PFSK-1 (cell line): ENCODE measurements at regions not wholly inside any gene's neighbourhood (a gene's known extent, or its start where the extent isn't known, plus 50 kb on each side); places are given as distances from the start of the nearest gene placed in this dataset.

Source experiments
- FOXP2 ChIP-seq: optimal IDR thresholded peaks from 2 replicates; pipeline ENCODE3; 2011; ENCODE audit warnings: borderline replicate concordance, control low read depth, inconsistent platforms; ENCODE audit not compliant: insufficient read depth; ENCODE audit errors: extremely low read length, extremely low read depth
- POLR2AphosphoS5 ChIP-seq: IDR thresholded peaks from 2 replicates; pipeline ENCODE4 v1.6.1; 2012; ENCODE audit warnings: low read depth, mild to moderate bottlenecking, control low read depth, low read length, moderate library complexity
- SIN3A ChIP-seq: IDR thresholded peaks from 2 replicates; pipeline ENCODE4 v1.6.1; 2012; ENCODE audit warnings: mild to moderate bottlenecking, low read length, moderate library complexity, borderline replicate concordance; ENCODE audit not compliant: insufficient read depth
- TAF1 ChIP-seq: IDR thresholded peaks from 2 replicates; pipeline ENCODE4 v1.6.1; 2012; ENCODE audit warnings: low read length, control low read depth, borderline replicate concordance; ENCODE audit not compliant: insufficient read depth
- TF ChIP-seq, protein P1 (sequence below), 2 experiments: IDR thresholded peaks; 2 replicates each; pipeline versions ENCODE4 v1.6.1 to v1.8.0; 2011 to 2012; ENCODE audit warnings: low read depth in 2 of 2, low read length in 2 of 2, control low read depth in 1 of 2, inconsistent platforms in 1 of 2, mild to moderate bottlenecking in 1 of 2, moderate library complexity in 1 of 2; ENCODE audit not compliant: insufficient read depth in 1 of 2

DNA sequence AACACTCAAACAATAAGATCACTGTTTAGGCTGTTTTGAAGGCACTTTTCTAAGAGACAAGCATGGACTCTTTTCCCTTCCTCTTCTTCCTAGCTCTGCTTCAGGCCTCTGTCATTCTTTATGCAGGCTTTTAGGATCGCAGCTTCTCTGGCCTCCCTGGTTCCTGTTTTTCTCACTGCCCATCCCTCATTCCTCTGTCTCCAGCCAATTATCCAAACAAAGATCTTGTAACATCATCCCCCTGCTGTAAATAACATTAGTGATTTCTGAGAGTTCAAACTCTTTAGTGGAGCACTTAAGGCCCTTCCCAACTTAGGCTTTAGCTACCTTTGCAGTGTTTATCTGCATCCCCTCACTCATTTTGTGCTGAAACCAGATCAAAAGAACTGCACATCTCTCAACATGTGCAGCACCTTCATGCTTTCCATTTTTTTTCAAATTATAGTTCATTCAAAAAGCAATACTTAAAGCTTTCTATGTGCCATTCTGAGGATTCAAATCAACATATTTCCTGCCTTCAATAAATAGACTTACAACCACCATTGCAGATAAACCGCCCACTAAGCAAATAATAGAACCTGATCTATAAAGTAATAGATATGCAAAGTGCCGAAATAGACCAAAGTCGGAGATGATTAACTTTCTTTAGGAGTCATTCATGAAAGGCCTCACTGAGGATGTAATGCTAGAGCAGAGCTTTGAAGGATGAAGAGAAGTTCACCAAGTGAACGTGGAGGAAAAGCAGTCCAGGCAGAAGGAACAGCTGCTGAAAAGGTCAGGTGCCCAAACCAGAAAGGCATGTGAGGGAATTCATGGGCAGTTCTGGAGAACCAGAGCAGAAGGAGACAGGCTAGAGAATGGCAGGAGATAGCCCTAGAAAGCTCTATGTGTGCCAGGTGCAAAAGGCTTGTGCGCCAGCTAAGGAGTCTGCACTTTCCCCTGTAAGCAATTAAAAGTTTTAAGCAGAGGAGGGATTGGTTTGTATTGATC, 95.8 kb upstream of the ZNF366 start:
- TF ChIP-seq POLR2AphosphoS5 (no peak), TAF1 (no peak), FOXP2 (no peak), SIN3A (no peak)
- TF ChIP-seq, protein P1, sequence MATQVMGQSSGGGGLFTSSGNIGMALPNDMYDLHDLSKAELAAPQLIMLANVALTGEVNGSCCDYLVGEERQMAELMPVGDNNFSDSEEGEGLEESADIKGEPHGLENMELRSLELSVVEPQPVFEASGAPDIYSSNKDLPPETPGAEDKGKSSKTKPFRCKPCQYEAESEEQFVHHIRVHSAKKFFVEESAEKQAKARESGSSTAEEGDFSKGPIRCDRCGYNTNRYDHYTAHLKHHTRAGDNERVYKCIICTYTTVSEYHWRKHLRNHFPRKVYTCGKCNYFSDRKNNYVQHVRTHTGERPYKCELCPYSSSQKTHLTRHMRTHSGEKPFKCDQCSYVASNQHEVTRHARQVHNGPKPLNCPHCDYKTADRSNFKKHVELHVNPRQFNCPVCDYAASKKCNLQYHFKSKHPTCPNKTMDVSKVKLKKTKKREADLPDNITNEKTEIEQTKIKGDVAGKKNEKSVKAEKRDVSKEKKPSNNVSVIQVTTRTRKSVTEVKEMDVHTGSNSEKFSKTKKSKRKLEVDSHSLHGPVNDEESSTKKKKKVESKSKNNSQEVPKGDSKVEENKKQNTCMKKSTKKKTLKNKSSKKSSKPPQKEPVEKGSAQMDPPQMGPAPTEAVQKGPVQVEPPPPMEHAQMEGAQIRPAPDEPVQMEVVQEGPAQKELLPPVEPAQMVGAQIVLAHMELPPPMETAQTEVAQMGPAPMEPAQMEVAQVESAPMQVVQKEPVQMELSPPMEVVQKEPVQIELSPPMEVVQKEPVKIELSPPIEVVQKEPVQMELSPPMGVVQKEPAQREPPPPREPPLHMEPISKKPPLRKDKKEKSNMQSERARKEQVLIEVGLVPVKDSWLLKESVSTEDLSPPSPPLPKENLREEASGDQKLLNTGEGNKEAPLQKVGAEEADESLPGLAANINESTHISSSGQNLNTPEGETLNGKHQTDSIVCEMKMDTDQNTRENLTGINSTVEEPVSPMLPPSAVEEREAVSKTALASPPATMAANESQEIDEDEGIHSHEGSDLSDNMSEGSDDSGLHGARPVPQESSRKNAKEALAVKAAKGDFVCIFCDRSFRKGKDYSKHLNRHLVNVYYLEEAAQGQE (IDR thresholded peaks at IDR 0.05; ENCODE audit: insufficient read depth in 1 of 2, low read depth in 2 of 2, low read length in 2 of 2), result no peak

DNA sequence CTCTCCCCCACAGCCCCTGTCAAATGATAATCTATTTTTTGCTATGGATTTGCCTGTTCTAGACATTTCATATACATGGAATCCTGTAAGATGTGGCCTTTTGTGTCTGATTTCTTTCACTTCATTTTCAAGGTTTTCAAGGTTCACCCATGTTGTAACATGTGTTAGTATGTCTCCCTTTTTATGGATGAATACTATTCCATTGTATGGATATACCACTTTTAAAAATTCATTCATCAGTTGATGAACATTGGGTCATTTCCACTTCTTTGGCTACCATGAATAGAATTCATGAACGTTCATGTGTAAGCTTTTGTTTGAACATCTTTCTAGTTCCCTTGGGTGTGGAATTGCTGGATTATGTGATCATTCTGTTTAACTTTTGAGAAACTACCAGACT, 94.7 kb upstream of the ZNF366 start:
- TF ChIP-seq, protein P1 (IDR thresholded peaks at IDR 0.05; ENCODE audit: insufficient read depth in 1 of 2, low read depth in 2 of 2, low read length in 2 of 2), result no peak
- TF ChIP-seq SIN3A, result no peak
- no peak for TF ChIP-seq TAF1
- TF ChIP-seq FOXP2, result no peak
- no peak for TF ChIP-seq POLR2AphosphoS5

GRCh38 chr5:72600391-72600981, 93.3 kb upstream of the ZNF366 start:
- TF ChIP-seq, protein P1 (IDR thresholded peaks at IDR 0.05; ENCODE audit: insufficient read depth in 1 of 2, low read depth in 2 of 2, low read length in 2 of 2), result no peak
- TF ChIP-seq SIN3A (no peak), FOXP2 (no peak), TAF1 (no peak), POLR2AphosphoS5 (no peak)

DNA sequence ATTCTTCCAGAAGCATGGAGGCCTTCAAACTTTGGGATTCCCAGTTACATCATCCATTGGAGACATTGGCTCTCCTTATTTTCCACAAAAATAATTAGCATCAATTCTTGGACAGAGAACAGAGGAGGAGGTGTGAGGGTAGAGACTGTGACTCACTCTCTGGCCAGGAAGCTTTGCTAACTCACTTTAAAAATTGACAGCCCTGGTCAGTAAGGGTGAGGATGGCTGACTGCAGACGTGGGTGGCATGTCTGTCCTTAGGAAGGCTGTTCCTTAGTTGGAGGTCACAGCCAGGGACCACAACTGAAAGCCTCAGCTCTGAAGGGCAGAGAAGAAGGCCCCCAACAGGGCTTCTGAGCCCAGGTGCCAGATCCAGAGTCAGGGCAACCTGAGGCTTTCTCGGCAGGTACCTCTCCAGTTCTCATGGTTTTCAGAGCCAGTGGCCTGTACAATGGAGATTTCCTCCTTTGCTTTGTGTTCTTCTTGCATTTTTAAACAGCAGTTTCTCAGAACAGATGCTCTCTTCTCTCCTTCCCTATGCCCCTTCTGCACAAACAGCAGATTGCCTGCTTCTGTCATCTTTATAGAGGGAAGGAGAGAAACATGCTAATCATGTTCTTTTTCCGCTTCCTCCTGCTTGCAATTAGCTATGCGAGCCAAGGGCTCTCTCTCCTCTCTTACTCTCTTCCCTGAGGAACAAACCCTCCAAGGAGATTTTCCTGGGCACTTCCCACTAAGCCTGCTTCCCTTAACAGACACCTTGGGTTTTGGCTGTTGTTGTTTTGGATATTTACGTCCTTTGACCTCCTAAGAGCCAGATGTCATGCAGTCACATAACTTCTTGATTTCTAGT, 92.5 kb upstream of the ZNF366 start:
- TF ChIP-seq POLR2AphosphoS5 (no peak), TAF1 (no peak), FOXP2 (no peak), SIN3A (no peak)
- TF ChIP-seq, protein P1 (IDR thresholded peaks at IDR 0.05; ENCODE audit: insufficient read depth in 1 of 2, low read depth in 2 of 2, low read length in 2 of 2), result no peak
